Suprapubic skin (tissue), 4 donors: ENCODE measurements at regions not wholly inside any gene's neighbourhood (a gene's known extent, or its start where the extent isn't known, plus 50 kb on each side); places are given as distances from the start of the nearest gene placed in this dataset.

Experiments
- DNase-seq, 2 donors: peaks; one replicate each; pipeline ENCODE4 v3.0.0-alpha.2; 2019; ENCODE audit warnings: low spot score in 2 of 2
- H3K27ac ChIP-seq: fragments of 200-600 bp; sonication (generic); one replicate; pipeline ENCODE4 v1.5.1; 2019
- H3K27me3 ChIP-seq: fragments of 200-600 bp; sonication (generic); one replicate; pipeline ENCODE4 v1.5.1; 2019
- H3K36me3 ChIP-seq: fragments of 200-600 bp; sonication (generic); one replicate; pipeline ENCODE4 v1.5.1; 2019
- H3K4me1 ChIP-seq: fragments of 200-600 bp; sonication (generic); one replicate; pipeline ENCODE4 v1.5.1; 2019
- H3K4me3 ChIP-seq: fragments of 200-600 bp; sonication (generic); one replicate; pipeline ENCODE4 v1.5.1; 2019; ENCODE audit warnings: mild to moderate bottlenecking
- H3K9me3 ChIP-seq: fragments of 200-600 bp; sonication (generic); one replicate; pipeline ENCODE4 v1.5.1; 2019
- EP300 ChIP-seq: sonication (generic); formaldehyde crosslinking; IDR thresholded peaks from one replicate; pipeline ENCODE4 v1.6.1; 2017; ENCODE audit warnings: antibody characterized with exemption
- POLR2A ChIP-seq, 2 donors: fragments of 450-650 bp; IDR thresholded peaks; one replicate each; pipeline ENCODE4 v1.6.1; 2017; ENCODE audit warnings: antibody characterized with exemption in 2 of 2, mild to moderate bottlenecking in 2 of 2, moderate library complexity in 2 of 2
- POLR2AphosphoS5 ChIP-seq, 3 donors: sonication (generic); formaldehyde crosslinking; IDR thresholded peaks; one replicate each; pipeline ENCODE4 v1.6.1; 2017; ENCODE audit warnings: antibody characterized with exemption in 3 of 3
- WGBS: methylation state at CpG from one replicate; pipeline ENCODE4 v1.1.5; 2018; 5-methylcytosine and 5-hydroxymethylcytosine counted together
- TF ChIP-seq, protein P1 (sequence below), 2 donors: fragments of 200-600 bp in 1 of 2; fragments of 450-650 bp in 1 of 2; sonication (generic) in 1 of 2; IDR thresholded peaks; one replicate each; pipeline ENCODE4 v1.5.1; 2016 to 2019; ENCODE audit warnings: antibody characterized with exemption in 2 of 2, mild to moderate bottlenecking in 1 of 2, moderate library complexity in 1 of 2

DNA sequence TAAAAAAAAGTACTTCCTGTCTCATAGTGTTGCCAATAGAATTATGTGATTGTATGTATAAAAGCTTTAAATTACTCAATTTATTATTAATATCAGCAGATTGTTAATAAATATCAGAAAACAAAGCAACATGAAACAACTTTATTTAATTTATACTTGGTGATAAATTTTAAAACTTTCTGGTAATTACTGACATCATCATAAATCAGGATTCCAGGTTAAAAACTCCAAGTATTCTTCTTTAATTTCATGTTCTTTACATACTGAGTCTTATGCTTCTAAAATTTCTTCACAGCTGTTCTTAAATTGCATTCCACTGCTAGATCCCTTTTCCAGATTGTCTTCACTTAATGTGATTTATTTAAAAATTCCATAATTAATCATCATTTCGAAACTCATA is 1224.5 kb downstream of the PCDH18 start:
- Histone ChIP-seq H3K9me3 (no peaks in the 10 kb centered on the region), H3K36me3 (no peaks in the 10 kb centered on the region), H3K4me1 (no peaks in the 10 kb centered on the region), H3K27me3 (no peaks in the 10 kb centered on the region), H3K27ac (no peak overlapping the region), H3K4me3 (no peak overlapping the region)
- 52% methylated on average over 1 of the region's 1 CpG for WGBS
- no peak for DNase-seq
- no peak for TF ChIP-seq POLR2AphosphoS5 (IDR thresholded peaks at IDR 0.05)
- TF ChIP-seq, protein P1, sequence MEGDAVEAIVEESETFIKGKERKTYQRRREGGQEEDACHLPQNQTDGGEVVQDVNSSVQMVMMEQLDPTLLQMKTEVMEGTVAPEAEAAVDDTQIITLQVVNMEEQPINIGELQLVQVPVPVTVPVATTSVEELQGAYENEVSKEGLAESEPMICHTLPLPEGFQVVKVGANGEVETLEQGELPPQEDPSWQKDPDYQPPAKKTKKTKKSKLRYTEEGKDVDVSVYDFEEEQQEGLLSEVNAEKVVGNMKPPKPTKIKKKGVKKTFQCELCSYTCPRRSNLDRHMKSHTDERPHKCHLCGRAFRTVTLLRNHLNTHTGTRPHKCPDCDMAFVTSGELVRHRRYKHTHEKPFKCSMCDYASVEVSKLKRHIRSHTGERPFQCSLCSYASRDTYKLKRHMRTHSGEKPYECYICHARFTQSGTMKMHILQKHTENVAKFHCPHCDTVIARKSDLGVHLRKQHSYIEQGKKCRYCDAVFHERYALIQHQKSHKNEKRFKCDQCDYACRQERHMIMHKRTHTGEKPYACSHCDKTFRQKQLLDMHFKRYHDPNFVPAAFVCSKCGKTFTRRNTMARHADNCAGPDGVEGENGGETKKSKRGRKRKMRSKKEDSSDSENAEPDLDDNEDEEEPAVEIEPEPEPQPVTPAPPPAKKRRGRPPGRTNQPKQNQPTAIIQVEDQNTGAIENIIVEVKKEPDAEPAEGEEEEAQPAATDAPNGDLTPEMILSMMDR (IDR thresholded peaks at IDR 0.05), result no peak
- no peak for TF ChIP-seq EP300
- TF ChIP-seq POLR2A (IDR thresholded peaks at IDR 0.05), result no peak

DNA sequence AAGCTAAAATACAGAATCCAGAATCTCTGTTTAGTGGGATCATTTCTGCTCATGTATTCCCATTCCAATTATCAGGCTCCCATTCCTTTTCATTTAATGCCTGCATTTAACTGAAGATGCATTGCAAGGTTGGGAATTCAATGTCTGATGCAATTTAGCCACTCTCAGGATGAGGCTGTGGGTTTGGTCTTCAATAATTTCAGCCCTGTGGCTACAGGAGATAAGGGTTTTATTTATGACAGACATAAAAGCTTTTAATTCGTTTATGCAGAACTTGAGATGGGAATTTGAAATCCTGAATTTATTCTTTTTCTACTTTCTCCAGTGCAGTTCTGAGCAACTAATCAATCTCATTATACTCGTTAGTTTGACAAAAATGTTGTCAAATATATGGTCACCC is 1225.9 kb downstream of the PCDH18 start:
- TF ChIP-seq POLR2AphosphoS5 (IDR thresholded peaks at IDR 0.05), result no peak
- no peak for TF ChIP-seq POLR2A (IDR thresholded peaks at IDR 0.05)
- TF ChIP-seq EP300, result no peak
- TF ChIP-seq, protein P1 (IDR thresholded peaks at IDR 0.05), result no peak
- Histone ChIP-seq H3K27me3 (no peaks in the 10 kb centered on the region), H3K27ac (no peak overlapping the region), H3K4me3 (no peak overlapping the region), H3K36me3 (no peaks in the 10 kb centered on the region), H3K9me3 (no peaks in the 10 kb centered on the region), H3K4me1 (no peaks in the 10 kb centered on the region)
- WGBS, result 37% methylated on average over 2 of the region's 2 CpGs
- DNase-seq, result no peak

DNA sequence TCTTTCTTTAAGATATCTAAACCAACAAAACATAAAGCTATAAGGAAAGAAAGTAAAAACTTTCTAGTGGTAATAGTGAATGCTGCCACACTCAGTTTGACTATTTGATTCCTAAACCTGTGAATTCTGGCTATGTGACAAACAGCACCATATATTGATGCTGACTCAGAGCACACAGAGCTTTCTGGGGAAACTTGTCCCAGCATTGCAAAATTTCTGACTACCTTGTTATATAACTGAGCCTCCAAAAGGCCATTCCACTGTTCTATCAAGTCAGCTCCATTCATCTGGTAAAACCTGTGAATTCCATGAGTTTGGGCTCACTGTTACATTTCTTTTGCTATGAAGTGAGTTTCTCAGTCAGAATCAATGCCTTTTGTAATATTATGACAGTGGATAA is 1229.7 kb downstream of the PCDH18 start:
- Histone ChIP-seq H3K9me3 (no peaks in the 10 kb centered on the region), H3K36me3 (no peaks in the 10 kb centered on the region), H3K4me3 (no peak overlapping the region), H3K4me1 (no peaks in the 10 kb centered on the region), H3K27ac (no peak overlapping the region), H3K27me3 (no peaks in the 10 kb centered on the region)
- TF ChIP-seq, protein P1 (IDR thresholded peaks at IDR 0.05), result no peak
- TF ChIP-seq POLR2A (IDR thresholded peaks at IDR 0.05) (no peak), POLR2AphosphoS5 (IDR thresholded peaks at IDR 0.05) (no peak), EP300 (no peak)
- no peak for DNase-seq

DNA sequence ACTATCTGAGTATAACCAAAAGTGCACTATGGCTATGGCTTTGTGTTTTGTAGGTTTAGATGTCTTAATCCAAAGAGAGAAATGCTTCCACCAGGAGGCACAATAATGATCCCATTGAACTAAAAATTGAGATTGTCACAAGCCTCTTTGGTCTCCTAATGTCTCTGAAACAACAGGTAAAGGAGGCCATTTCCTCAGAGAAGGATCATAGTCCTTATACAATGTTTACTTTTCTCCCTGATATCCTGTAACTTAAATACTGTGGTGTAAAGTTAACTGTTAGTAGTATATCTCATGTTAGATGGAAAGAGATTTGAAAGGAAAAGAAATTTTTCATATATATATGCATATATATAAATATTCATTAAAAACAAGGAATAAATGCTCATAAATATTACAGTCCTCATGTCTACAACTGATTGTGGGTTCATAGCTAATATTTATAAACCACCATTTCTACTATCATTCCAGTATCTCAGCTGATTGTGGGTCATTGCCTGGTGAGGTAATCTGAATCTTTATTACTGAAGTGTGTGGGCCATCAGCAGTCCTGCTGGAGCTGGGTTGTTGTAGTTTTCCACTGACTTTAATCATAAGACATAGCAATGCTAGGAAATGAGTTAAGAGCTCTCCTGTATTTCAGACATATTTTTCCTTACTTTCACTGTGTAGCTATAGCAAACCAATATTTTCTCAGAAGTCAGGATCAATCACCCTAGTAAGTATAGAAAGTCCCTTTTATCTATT is 1230.4 kb downstream of the PCDH18 start:
- TF ChIP-seq POLR2A (IDR thresholded peaks at IDR 0.05) (no peak), EP300 (no peak), POLR2AphosphoS5 (IDR thresholded peaks at IDR 0.05) (no peak)
- TF ChIP-seq, protein P1 (IDR thresholded peaks at IDR 0.05), result no peak
- H3K27ac ChIP-seq, result no peak overlapping the region
- H3K4me3 ChIP-seq, result no peak overlapping the region
- no peaks in the 10 kb centered on the region for H3K4me1 ChIP-seq
- no peaks in the 10 kb centered on the region for H3K27me3 ChIP-seq
- H3K36me3 ChIP-seq, result no peaks in the 10 kb centered on the region
- no peaks in the 10 kb centered on the region for H3K9me3 ChIP-seq
- no peak for DNase-seq

DNA sequence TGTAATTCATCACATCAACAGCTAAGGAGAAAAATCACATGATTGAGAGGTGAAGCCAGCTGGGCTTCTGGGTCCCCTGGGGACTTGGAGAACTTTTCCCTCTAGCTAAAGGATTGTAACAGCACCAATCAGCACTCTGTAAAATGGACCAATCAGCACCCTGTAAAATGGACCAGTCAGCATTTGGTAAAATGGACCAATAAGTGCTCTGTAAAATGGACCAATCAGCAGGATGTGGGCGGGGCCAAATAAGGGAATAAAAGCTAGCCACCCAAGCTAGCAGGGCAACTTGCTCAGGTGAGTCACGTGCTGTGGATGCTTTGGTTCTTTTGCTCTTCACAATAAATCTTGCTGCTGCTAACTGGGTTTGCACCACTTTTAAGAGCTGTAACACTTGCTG is 1248.3 kb downstream of the PCDH18 start:
- WGBS, result 74% methylated on average over 2 of the region's 2 CpGs
- no peak for TF ChIP-seq POLR2A (IDR thresholded peaks at IDR 0.05)
- TF ChIP-seq, protein P1 (IDR thresholded peaks at IDR 0.05), result no peak
- TF ChIP-seq POLR2AphosphoS5 (IDR thresholded peaks at IDR 0.05), result no peak
- no peak for TF ChIP-seq EP300
- H3K27ac ChIP-seq, result no peak overlapping the region
- no peak for DNase-seq
- no peaks in the 10 kb centered on the region for H3K4me1 ChIP-seq
- H3K9me3 ChIP-seq, result no peaks in the 10 kb centered on the region
- H3K36me3 ChIP-seq, result no peaks in the 10 kb centered on the region
- no peaks in the 10 kb centered on the region for H3K27me3 ChIP-seq
- no peak overlapping the region for H3K4me3 ChIP-seq
